ENCODE measurements at regions not wholly inside any gene's neighbourhood (a gene's known extent, or its start where the extent isn't known, plus 50 kb on each side); places are given as distances from the start of the nearest gene placed in this dataset.

- H3K27ac ChIP-seq, result peak overlapping the region; percentile 57 to 84 (median 82)
- H3K9me3 ChIP-seq, result no peaks in the 10 kb centered on the region
- DNase-seq, result peak in 1 of 2 donors; percentile 30
- no peak for TF ChIP-seq POLR2A (IDR thresholded peaks at IDR 0.05)
- TF ChIP-seq CTCF (IDR thresholded peaks at IDR 0.05 in 4 of 5, conservative IDR thresholded peaks at IDR 0.05 in 1 of 5), result no peak
- intact Hi-C loops (cut with DNase I; ENCODE audit: low total_unique reads) (no loop called here), in situ Hi-C loops (cut with MboI; ENCODE audit: low sequenced_read_pairs in 4 of 4) (no loop called here)
- H3K27me3 ChIP-seq, result no peaks in the 10 kb centered on the region
- peak; percentile 51 to 58 for ATAC-seq
- H3K4me1 ChIP-seq, result peaks cover 42 to 45% of the 10 kb centered on the region in 2 donors
- no peak overlapping the region for H3K4me3 ChIP-seq
- no peaks in the 10 kb centered on the region for H3K36me3 ChIP-seq
Observed at GRCh38 chr3:187982142-187982541, 171.8 kb upstream of the LPP start.

GRCh38 chr3:187983484-187984124 is 170.4 kb upstream of the LPP start:
- H3K4me3 ChIP-seq, result no peak overlapping the region
- DNase-seq (peak; percentile 41 to 66), ATAC-seq (peak; percentile 68 to 78)
- in situ Hi-C loops (cut with MboI; ENCODE audit: low sequenced_read_pairs in 4 of 4), result no loop called here
- no peaks in the 10 kb centered on the region for H3K36me3 ChIP-seq
- no peak for TF ChIP-seq POLR2A (IDR thresholded peaks at IDR 0.05)
- TF ChIP-seq CTCF (IDR thresholded peaks at IDR 0.05 in 4 of 5, conservative IDR thresholded peaks at IDR 0.05 in 1 of 5), result no peak
- peak overlapping the region; percentile 57 to 84 (median 82) for H3K27ac ChIP-seq
- no peaks in the 10 kb centered on the region for H3K9me3 ChIP-seq
- H3K4me1 ChIP-seq, result peaks cover 42 to 45% of the 10 kb centered on the region in 2 donors
- H3K27me3 ChIP-seq, result no peaks in the 10 kb centered on the region
- intact Hi-C loops (cut with DNase I; ENCODE audit: low total_unique reads), result no loop called here

GRCh38 chr3:187985647-187986046 is 168.3 kb upstream of the LPP start:
- DNase-seq (no peak), ATAC-seq (no peak)
- Histone ChIP-seq H3K9me3 (no peaks in the 10 kb centered on the region), H3K36me3 (no peaks in the 10 kb centered on the region), H3K4me3 (no peak overlapping the region), H3K27me3 (no peaks in the 10 kb centered on the region), H3K4me1 (peaks cover 46 to 48% of the 10 kb centered on the region in 2 donors), H3K27ac (peak overlapping the region; percentile 24 to 68 (median 60))
- intact Hi-C loops (cut with DNase I; ENCODE audit: low total_unique reads) (no loop called here), in situ Hi-C loops (cut with MboI; ENCODE audit: low sequenced_read_pairs in 4 of 4) (no loop called here)
- TF ChIP-seq CTCF (IDR thresholded peaks at IDR 0.05 in 4 of 5, conservative IDR thresholded peaks at IDR 0.05 in 1 of 5) (no peak), POLR2A (IDR thresholded peaks at IDR 0.05) (no peak)

GRCh38 chr3:187986514-187986934 is 167.4 kb upstream of the LPP start:
- H3K27me3 ChIP-seq, result no peaks in the 10 kb centered on the region
- ATAC-seq, result no peak
- peak overlapping the region; percentile 24 to 68 (median 60) for H3K27ac ChIP-seq
- TF ChIP-seq POLR2A (IDR thresholded peaks at IDR 0.05) (no peak), CTCF (IDR thresholded peaks at IDR 0.05 in 4 of 5, conservative IDR thresholded peaks at IDR 0.05 in 1 of 5) (no peak)
- H3K36me3 ChIP-seq, result no peaks in the 10 kb centered on the region
- DNase-seq, result no peak
- no peaks in the 10 kb centered on the region for H3K9me3 ChIP-seq
- no peak overlapping the region for H3K4me3 ChIP-seq
- in situ Hi-C loops (cut with MboI; ENCODE audit: low sequenced_read_pairs in 4 of 4) (no loop called here), intact Hi-C loops (cut with DNase I; ENCODE audit: low total_unique reads) (no loop called here)
- H3K4me1 ChIP-seq, result peaks cover 39 to 40% of the 10 kb centered on the region in 2 donors

GRCh38 chr3:187987187-187987586 is 166.8 kb upstream of the LPP start:
- no peak for ATAC-seq
- Histone ChIP-seq H3K9me3 (no peaks in the 10 kb centered on the region), H3K27me3 (no peaks in the 10 kb centered on the region), H3K4me3 (no peak overlapping the region), H3K36me3 (no peaks in the 10 kb centered on the region), H3K4me1 (peaks cover 33% of the 10 kb centered on the region in 2 donors), H3K27ac (peak overlapping the region in 2 of 4 donors; percentile 24 to 57)
- DNase-seq, result no peak
- in situ Hi-C loops (cut with MboI; ENCODE audit: low sequenced_read_pairs in 4 of 4), result no loop called here
- TF ChIP-seq POLR2A (IDR thresholded peaks at IDR 0.05) (no peak), CTCF (IDR thresholded peaks at IDR 0.05 in 4 of 5, conservative IDR thresholded peaks at IDR 0.05 in 1 of 5) (no peak)
- intact Hi-C loops (cut with DNase I; ENCODE audit: low total_unique reads), result no loop called here

All from gastrocnemius medialis (tissue), 4 donors.